Renal pelvis (tissue), 1 donor: ENCODE measurements at regions not wholly inside any gene's neighbourhood (a gene's known extent, or its start where the extent isn't known, plus 50 kb on each side); places are given as distances from the start of the nearest gene placed in this dataset.
"Not testable (repeated sequence)": the region's sequence is repeated elsewhere in the genome, so short reads cannot be mapped to it uniquely, and the experiment has no call there.

Source experiments
- DNase-seq: peaks from one replicate; pipeline ENCODE4 v3.0.0-alpha.2; 2013

DNA sequence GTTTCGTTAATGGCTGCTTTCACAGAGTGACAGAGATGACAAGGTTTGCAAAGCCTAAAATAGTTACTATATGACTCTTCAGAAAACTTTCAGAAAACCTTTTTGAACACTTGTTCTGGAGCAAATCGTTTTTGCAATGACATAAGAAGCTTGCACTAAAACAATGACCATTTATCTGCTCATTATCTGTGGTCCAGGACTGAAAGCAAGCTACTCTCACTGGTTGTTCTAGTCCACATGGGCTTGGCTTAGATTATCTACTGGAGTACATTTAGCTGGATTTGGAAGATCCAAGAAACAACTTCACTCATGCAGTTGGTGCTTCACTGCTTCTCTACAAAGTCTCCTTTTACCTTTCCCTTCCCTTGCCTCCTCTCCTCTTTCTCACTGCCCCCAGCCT is 1836.4 kb upstream of the AGA start:
- no peak for DNase-seq

GRCh38 chr4:179285696-179286095 is 1843.5 kb upstream of the AGA start:
- DNase-seq, result no peak

- DNase-seq, result no peak
These were observed 1849.4 kb upstream of the AGA start for GRCh38 chr4:179291657-179292056.

- DNase-seq, result no peak
These were observed 1850.2 kb upstream of the AGA start for GRCh38 chr4:179292468-179292867.

- peak; percentile 15 for DNase-seq
These were observed 1865.3 kb upstream of the AGA start for GRCh38 chr4:179307297-179308136.

- DNase-seq, result no peak
These were observed 1871.6 kb upstream of the AGA start for GRCh38 chr4:179313823-179314222.

DNA sequence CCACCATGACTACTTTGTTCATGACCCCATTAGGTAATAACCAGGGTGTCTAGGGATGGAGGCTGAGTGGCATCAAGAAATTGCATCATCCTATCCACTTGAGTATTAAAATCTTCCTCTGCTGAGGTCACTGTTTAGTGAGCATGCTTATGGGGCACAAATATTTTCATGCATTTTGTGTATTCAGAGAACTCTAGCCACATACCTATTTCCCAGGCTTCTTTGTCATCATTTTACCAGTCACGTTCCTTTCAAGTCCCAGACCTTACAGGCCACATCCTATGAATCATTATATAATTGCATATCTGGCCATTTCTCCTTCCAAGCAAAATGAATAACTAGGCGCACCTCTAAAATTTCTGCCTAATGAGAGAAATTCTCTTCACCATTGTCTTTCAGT is 1882.9 kb upstream of the AGA start:
- no peak for DNase-seq

DNA sequence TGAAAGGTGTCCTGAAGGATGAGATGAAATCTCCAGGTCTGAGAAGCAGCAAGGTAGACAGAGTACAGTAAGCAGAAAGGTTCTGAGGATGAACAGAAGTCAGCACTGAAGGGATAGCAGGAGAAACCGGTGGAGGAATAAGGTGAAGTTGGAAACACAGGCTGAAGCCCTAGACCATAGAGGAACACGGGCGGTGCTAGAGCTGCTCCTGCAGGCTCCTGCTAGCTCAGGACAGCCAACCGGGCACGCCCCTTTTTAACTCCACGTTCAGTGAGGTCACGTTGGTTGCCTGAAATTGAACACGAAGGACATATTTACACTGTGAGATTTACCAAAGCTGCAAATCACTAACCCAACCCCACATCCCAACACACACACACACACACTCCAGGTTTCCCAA is 1886.4 kb upstream of the AGA start:
- no peak for DNase-seq

DNA sequence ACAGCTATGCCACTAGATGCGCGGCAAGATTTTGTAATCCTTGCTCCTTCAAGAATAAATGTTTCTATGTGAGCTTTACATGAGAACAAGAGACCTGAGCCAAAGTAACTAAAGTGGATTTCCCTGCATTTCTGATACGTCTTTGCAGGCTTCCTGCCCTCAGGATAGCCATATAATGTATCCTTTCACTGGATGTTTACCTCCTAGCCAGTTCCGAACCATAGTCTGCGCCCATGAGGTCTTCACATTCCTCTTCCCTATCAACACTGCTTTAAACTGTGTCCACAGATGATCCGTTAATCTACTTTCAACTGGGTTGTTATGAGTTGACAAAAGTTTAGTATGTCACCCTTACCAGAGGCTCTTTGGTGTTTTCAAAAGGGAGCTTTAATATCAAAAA is 1889.1 kb upstream of the AGA start:
- no peak for DNase-seq

GRCh38 chr4:179344861-179345260 is 1902.6 kb upstream of the AGA start:
- DNase-seq, result no peak

DNA sequence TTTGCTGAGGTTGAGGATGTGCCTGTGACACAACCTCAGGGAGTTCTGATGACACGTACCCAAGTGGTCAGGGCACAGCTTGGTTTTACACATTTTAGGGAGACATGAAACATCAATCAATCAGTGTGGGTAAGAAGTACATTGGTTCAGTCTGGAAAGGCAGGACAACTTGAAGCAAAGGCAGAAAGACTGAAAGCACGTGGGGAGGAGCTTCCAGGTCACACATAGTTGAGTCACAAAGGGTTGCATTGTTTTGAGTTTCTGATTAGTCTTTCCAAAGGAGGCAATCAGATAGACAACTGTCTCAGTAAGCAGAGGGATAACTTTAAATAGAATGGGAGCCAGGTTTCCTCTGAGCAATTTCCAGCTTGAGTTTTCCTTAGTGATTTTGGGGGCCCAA is 1910.0 kb upstream of the AGA start:
- DNase-seq, result no peak

GRCh38 chr4:179353786-179354185 is 1911.5 kb upstream of the AGA start:
- no peak for DNase-seq

GRCh38 chr4:179361978-179362486 is 1919.8 kb upstream of the AGA start:
- no peak for DNase-seq

DNA sequence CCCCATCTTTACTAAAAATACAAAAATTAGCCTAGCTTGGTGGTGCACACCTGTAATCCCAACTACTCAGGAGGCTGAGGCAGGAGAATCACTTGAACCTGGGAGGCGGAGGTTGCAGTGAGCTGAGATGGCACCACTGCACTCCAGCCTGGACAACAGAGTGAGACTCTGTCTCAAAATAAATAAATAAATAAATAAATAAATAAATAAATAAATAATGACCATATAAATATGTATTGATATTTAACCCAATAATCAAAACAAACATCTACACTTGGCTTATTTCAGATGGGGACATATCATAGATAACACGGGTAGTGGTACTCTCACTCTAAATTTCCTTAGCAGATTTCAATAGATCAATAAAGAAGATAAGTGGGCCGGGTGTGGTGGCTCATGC is 1923.7 kb upstream of the AGA start:
- not testable (repeated sequence) for DNase-seq

GRCh38 chr4:179372242-179372641 is 1930.0 kb upstream of the AGA start:
- DNase-seq, result no peak

GRCh38 chr4:179372746-179373145 is 1930.5 kb upstream of the AGA start:
- no peak for DNase-seq

DNA sequence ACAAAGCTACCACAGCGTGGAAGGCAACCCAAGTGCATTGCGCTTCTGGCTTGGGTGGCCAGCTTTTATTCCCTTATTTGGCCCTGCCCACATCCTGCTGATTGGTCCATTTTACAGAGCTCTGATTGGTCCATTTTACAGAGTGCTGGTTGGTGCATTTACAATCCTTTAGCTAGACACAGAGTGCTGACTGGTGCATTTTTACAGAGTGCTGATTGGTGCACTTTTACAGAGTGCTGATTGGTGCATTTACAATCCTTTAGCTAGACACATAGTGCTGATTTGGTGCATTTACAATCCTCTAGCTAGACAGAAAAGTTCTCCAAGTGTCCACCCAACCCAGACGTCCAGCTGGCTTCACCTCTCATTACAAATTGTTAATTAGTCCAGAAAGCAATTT is 1936.6 kb upstream of the AGA start:
- DNase-seq, result not testable (repeated sequence)

- no peak for DNase-seq
These were observed 1950.5 kb upstream of the AGA start for GRCh38 chr4:179392787-179393186.

DNA sequence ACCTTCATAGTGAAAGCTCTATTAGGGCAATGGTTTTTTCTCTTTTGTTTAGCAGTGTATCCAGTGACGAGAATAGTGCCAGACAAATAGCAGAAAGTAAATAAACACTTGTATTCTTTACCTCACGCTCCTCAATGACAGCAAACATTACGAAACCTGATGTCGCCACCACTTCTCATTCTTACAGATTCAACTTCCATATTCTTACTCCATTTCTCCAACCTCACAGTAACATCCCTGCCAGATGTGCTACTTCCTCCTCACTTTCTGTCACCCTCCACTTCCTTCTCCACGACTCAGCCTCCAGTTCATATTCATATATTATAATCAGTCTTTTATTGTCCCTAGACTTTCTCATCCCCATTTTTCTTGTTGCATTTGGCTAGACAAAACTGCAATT is 1956.2 kb upstream of the AGA start:
- no peak for DNase-seq

- DNase-seq, result no peak
These were observed 1957.0 kb upstream of the AGA start for GRCh38 chr4:179399054-179399782.

DNA sequence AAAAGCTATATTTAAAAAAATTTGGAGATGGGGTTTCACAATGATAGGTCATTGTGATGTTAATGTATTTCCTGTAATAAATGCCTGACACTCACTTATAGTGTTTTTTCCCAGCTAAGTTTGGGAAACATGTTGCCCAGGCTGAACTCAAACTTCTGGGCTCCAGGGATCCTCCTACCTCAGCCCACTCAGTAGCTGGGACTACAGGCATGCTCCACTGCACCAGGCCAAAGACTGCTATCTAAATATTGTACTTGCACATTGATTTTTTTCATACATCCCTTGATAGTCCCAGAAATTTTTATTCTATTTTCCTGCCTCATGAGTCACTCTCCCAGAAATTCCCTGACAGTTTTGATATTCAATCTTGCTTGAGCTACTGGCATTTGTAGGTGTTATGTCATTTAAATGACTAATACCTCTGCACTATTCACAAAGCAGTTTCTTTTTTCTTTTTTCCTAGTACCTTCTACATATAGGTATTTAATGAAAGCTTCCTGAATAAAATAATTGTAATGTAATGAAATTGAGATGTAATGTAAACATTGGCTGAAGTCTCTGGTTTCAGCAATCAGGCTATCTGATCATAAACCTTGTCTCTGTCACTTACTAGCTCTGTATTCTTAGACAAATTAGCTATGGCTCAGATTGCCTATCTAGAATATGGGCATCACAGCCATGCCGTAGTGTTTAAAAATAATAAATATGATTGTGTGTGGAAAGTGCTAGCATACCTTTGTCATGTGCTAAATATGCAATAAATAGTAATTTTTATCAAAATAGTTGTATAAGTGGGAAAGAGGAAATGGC is 1973.0 kb upstream of the AGA start:
- DNase-seq, result peak; percentile 22

DNA sequence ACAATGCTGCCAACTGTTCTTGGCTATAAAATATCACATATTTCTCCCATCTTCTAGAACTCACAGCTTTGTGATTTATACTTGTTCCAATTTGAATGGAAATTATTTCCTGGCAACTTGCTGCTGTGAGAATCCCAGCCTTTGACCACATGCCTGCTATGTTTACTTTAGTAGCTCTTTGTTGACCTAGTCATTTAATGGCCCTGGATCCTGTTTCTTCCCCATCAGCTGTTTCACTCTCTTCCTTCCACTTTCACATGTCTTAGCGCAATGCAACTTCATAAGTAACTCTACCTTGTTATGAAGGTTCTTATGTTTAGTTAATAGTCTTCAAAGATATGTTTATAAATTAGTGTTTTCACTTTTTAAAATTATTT is 1973.6 kb upstream of the AGA start:
- peak; percentile 59 for DNase-seq
